SH-SY5Y (cell line): ENCODE measurements at regions not wholly inside any gene's neighbourhood (a gene's known extent, or its start where the extent isn't known, plus 50 kb on each side); places are given as distances from the start of the nearest gene placed in this dataset.

Experiments
- GATA2 ChIP-seq: IDR thresholded peaks from 2 replicates; pipeline ENCODE4 v1.6.1; 2011; ENCODE audit warnings: mild to moderate bottlenecking, low read depth, low read length
- GATA3 ChIP-seq: IDR thresholded peaks from 2 replicates; pipeline ENCODE4 v1.6.1; 2011; ENCODE audit warnings: low read depth, mild to moderate bottlenecking, low read length, moderate library complexity

DNA sequence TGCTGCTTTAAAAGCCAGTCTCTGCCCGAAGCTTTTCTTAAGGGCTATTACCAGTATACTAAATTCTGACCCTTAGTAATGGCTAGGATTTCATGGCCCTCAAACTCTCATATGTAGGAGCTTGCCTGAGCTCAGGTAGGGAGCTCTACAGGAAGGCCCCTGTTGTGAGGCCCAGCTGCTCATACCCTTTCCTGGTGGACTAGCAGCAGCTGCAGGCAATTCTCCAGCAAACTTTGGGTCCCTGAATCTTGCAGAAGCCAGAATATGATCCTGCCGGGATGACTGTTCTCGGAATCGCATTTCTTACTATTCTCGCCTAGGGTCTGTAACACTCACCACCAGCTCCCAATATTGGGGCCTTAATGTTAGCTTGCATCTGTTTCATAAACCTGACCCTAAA, 106.4 kb upstream of the SERTAD2 start:
- TF ChIP-seq GATA2: no peak
- TF ChIP-seq GATA3: no peak
